ENCODE measurements at regions not wholly inside any gene's neighbourhood (a gene's known extent, or its start where the extent isn't known, plus 50 kb on each side); places are given as distances from the start of the nearest gene placed in this dataset.
"Not testable (repeated sequence)": the region's sequence is repeated elsewhere in the genome, so short reads cannot be mapped to it uniquely, and the experiment has no call there.

GRCh38 chr10:130932326-130933007 is 379.1 kb downstream of the TCERG1L start:
- Mint-ChIP-seq H3K36me3 (no peaks in the 10 kb centered on the region), H3K9me3 (peaks cover 2% of the 10 kb centered on the region), H3K4me3 (no peak overlapping the region), H3K4me1 (ENCODE audit: low read depth) (no peaks in the 10 kb centered on the region), H3K27ac (no peak overlapping the region), H3K27me3 (peaks cover 2% of the 10 kb centered on the region)
- no peak for DNase-seq
- intact Hi-C loops (cut with micrococcal nuclease) = no loop called here
- ChIA-PET CTCF (no interaction called here), POLR2A (no interaction called here)

DNA sequence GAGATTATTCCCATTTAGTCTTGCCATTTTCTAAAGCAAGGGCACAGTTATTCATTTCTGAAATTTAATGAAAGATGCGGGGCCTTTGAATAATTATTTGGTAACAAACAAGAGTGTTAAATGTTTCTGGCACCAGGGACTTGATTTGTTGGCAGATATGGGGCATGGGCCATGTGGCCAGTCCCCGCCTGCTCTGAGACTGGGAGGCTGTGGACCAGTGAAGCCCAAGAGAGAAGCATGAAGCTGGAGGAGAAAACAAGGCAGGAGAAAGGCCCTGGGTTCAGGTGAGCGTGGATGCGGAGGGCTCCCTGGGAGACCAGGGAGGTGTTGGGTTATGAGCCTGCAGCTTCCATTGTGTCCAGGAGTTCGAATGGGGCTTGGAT is 378.5 kb downstream of the TCERG1L start:
- Mint-ChIP-seq H3K4me3 (no peak overlapping the region), H3K27ac (no peak overlapping the region), H3K27me3 (peaks cover 2% of the 10 kb centered on the region), H3K4me1 (ENCODE audit: low read depth) (no peaks in the 10 kb centered on the region), H3K36me3 (no peaks in the 10 kb centered on the region), H3K9me3 (peaks cover 2% of the 10 kb centered on the region)
- DNase-seq = no peak
- intact Hi-C loops (cut with micrococcal nuclease) = no loop called here
- ChIA-PET POLR2A (no interaction called here), CTCF (no interaction called here)

GRCh38 chr10:130934293-130935127 is 377.0 kb downstream of the TCERG1L start:
- Mint-ChIP-seq H3K9me3 (peaks cover 2% of the 10 kb centered on the region), H3K36me3 (no peaks in the 10 kb centered on the region), H3K4me3 (no peak overlapping the region), H3K4me1 (ENCODE audit: low read depth) (no peaks in the 10 kb centered on the region), H3K27me3 (peaks cover 2% of the 10 kb centered on the region), H3K27ac (no peak overlapping the region)
- DNase-seq = no peak
- ChIA-PET POLR2A (no interaction called here), CTCF (no interaction called here)
- intact Hi-C loops (cut with micrococcal nuclease) = no loop called here

DNA sequence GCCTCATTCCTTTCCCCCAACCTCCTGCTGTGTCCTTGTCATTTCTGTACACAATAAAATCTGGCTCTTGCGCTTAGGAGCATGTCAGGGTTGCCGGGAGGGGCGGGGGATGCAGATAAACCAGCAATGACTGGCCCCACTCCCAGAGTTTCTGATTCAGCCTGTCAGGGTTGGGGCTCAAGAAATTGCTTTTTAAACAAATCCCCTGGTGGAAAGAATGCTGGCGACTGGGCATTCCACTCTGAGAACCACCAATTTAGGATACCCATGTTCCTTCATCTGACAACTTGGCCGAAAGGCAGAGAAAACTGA is 376.4 kb downstream of the TCERG1L start:
- POLR2A ChIA-PET = no interaction called here
- intact Hi-C loops (cut with micrococcal nuclease) = no loop called here
- H3K4me1 Mint-ChIP-seq (ENCODE audit: low read depth) = no peaks in the 10 kb centered on the region

DNA sequence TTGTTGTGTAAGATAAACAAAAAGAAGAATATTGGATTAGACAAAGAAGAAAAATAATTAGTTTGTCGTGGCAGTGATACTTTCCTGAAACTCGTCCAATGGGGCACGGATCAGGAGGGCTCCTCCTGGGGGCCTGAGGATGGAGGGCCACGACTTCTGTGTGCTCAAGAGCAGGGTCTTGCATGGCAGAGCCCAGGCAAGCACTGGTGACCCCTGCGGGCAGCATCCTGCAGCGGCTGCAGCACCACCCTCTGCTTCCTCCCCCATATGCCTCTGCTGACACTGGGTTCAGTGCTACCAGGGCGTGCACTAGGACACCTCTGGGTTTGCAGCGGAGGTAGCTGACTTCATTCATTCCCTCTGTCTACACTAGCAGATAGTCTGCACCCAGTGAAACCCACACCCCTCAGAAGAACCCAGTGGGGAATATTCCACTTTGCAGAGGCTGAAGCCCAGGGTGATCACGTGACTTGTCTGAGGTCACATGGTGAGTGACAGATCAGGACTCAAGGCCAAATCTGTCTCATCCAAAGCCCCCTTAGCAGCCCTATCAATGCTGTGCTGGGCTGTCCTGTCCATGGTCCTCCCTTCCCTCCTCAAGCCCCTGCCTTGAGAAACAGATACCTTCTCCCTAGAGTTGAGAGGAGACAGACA is 375.5 kb downstream of the TCERG1L start:
- H3K4me1 Mint-ChIP-seq (ENCODE audit: low read depth) = no peaks in the 10 kb centered on the region
- POLR2A ChIA-PET = no interaction called here

More for the DNA sequence above, 376.4 kb downstream of the TCERG1L start:
- Mint-ChIP-seq H3K27me3 (peaks cover 2% of the 10 kb centered on the region), H3K9me3 (peaks cover 2% of the 10 kb centered on the region), H3K27ac (no peak overlapping the region), H3K36me3 (no peaks in the 10 kb centered on the region), H3K4me3 (no peak overlapping the region)
- no peak for DNase-seq
- CTCF ChIA-PET = interaction anchor here (0.6 kb wide), 1 partner anchor 163 kb away, joined by 3 read pairs; no protein-coding TSS in a partner anchor

DNA sequence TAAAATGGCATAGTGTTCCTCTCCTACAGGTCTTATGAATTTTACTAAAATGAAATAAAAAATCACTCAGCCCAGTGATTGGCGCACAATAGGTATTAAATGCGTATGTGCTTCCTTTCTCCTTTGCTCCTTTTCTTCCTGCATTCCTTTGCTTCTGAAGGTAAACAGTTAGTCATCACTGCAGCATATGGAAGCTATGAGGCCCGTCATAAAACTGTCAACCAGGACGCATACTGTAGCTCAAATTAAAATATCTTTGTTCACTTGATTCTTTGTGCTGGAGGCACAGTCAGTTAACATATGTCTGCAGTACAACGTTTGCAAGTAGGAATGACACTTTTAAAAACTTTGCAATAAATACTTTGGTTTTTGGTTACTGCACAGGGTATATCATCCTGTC is 374.7 kb downstream of the TCERG1L start:
- H3K27me3 Mint-ChIP-seq = peaks cover 2% of the 10 kb centered on the region

More for the DNA sequence above, 375.5 kb downstream of the TCERG1L start:
- DNase-seq = no peak
- peaks cover 2% of the 10 kb centered on the region for H3K27me3 Mint-ChIP-seq
- no peaks in the 10 kb centered on the region for H3K9me3 Mint-ChIP-seq
- no peak overlapping the region for H3K4me3 Mint-ChIP-seq
- no peaks in the 10 kb centered on the region for H3K36me3 Mint-ChIP-seq
- H3K27ac Mint-ChIP-seq = no peak overlapping the region
- intact Hi-C loops (cut with micrococcal nuclease) = no loop called here
- CTCF ChIA-PET = interaction anchor here (0.6 kb wide), 1 partner anchor 162 kb away, joined by 3 read pairs; no protein-coding TSS in a partner anchor

GRCh38 chr10:130938051-130938450 is 373.5 kb downstream of the TCERG1L start:
- Mint-ChIP-seq H3K4me3 (no peak overlapping the region), H3K36me3 (no peaks in the 10 kb centered on the region), H3K4me1 (ENCODE audit: low read depth) (no peaks in the 10 kb centered on the region), H3K9me3 (no peaks in the 10 kb centered on the region), H3K27me3 (peaks cover 2% of the 10 kb centered on the region), H3K27ac (no peak overlapping the region)
- ChIA-PET POLR2A (no interaction called here), CTCF (no interaction called here)
- DNase-seq = no peak
- intact Hi-C loops (cut with micrococcal nuclease) = no loop called here

More for the DNA sequence above, 374.7 kb downstream of the TCERG1L start:
- POLR2A ChIA-PET = no interaction called here
- no peaks in the 10 kb centered on the region for H3K4me1 Mint-ChIP-seq (ENCODE audit: low read depth)
- H3K4me3 Mint-ChIP-seq = no peak overlapping the region
- no peak overlapping the region for H3K27ac Mint-ChIP-seq
- no peaks in the 10 kb centered on the region for H3K36me3 Mint-ChIP-seq
- no peak for DNase-seq
- CTCF ChIA-PET = no interaction called here
- no peaks in the 10 kb centered on the region for H3K9me3 Mint-ChIP-seq
- intact Hi-C loops (cut with micrococcal nuclease) = no loop called here

DNA sequence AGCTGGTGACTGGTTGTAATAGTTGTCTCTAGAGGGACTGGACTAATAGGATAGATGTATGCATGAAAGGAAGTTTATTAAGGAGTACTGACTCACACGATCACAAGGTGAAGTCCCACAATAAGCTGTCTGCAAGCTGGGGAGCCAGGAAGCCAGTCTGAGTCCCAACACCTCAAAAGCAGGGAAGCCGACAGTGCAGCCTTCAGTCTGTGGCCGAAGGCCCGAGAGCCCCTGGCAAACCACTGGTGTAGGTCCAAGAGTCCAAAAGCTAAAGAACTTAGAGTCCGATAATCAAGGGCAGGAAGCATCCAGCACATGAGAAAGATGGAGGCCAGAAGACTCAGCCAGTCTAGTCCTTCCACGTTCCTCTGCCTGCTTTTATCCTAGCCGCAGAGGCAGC is 372.6 kb downstream of the TCERG1L start:
- H3K4me3 Mint-ChIP-seq; H3K27ac Mint-ChIP-seq; H3K4me1 Mint-ChIP-seq (ENCODE audit: low read depth); DNase-seq; H3K36me3 Mint-ChIP-seq; CTCF ChIA-PET; H3K27me3 Mint-ChIP-seq; H3K9me3 Mint-ChIP-seq; POLR2A ChIA-PET; intact Hi-C loops (cut with micrococcal nuclease): not testable (repeated sequence)

- no peak for DNase-seq
- Mint-ChIP-seq H3K27me3 (no peaks in the 10 kb centered on the region), H3K9me3 (no peaks in the 10 kb centered on the region), H3K4me3 (no peak overlapping the region), H3K4me1 (ENCODE audit: low read depth) (no peaks in the 10 kb centered on the region), H3K36me3 (no peaks in the 10 kb centered on the region), H3K27ac (no peak overlapping the region)
- ChIA-PET CTCF (no interaction called here), POLR2A (no interaction called here)
- intact Hi-C loops (cut with micrococcal nuclease) = no loop called here
These were observed 369.6 kb downstream of the TCERG1L start for GRCh38 chr10:130941886-130942285.

- Mint-ChIP-seq H3K36me3 (no peaks in the 10 kb centered on the region), H3K27ac (no peak overlapping the region), H3K27me3 (no peaks in the 10 kb centered on the region), H3K4me1 (ENCODE audit: low read depth) (no peaks in the 10 kb centered on the region), H3K4me3 (no peak overlapping the region), H3K9me3 (peaks cover 4% of the 10 kb centered on the region)
- ChIA-PET CTCF (no interaction called here), POLR2A (no interaction called here)
- no peak for DNase-seq
- intact Hi-C loops (cut with micrococcal nuclease) = no loop called here
These were observed 359.4 kb downstream of the TCERG1L start for GRCh38 chr10:130952086-130952485.

DNA sequence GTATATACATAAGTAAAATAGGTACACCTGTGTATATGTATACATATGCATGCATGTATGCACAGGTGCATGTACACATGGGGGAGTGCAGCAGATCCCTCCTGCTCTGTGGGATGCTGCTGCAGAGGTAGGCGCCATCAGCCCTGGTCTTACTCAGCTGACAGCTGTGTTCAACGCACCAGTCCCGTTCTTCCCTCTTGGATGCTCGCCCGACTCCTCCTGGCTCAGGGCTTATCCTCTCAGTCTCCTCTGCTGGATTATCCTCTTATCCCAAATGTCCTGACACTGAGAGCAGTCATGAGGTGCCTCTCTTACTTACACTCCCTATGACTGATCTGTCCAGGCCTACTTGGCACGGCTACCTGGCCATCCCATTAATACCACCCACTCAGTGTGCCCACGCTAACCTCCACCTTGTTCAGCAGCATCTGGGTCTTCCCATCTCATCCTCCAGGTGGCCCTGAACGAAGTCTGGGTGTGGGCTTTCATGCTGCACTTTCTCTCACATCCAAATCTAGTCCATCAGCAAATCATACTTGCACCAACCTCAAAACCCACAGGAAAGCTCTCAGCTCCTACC is 357.1 kb downstream of the TCERG1L start:
- peaks cover 4% of the 10 kb centered on the region for H3K9me3 Mint-ChIP-seq
- POLR2A ChIA-PET = no interaction called here
- no peak overlapping the region for H3K27ac Mint-ChIP-seq
- H3K27me3 Mint-ChIP-seq = no peaks in the 10 kb centered on the region
- H3K4me1 Mint-ChIP-seq (ENCODE audit: low read depth) = no peaks in the 10 kb centered on the region
- no peaks in the 10 kb centered on the region for H3K36me3 Mint-ChIP-seq
- no peak overlapping the region for H3K4me3 Mint-ChIP-seq
- no peak for DNase-seq
- CTCF ChIA-PET = no interaction called here
- intact Hi-C loops (cut with micrococcal nuclease) = no loop called here

- no peak overlapping the region for H3K27ac Mint-ChIP-seq
- H3K9me3 Mint-ChIP-seq = peaks cover 4% of the 10 kb centered on the region
- intact Hi-C loops (cut with micrococcal nuclease) = no loop called here
- CTCF ChIA-PET = no interaction called here
- DNase-seq = no peak
- no peaks in the 10 kb centered on the region for H3K36me3 Mint-ChIP-seq
- H3K4me1 Mint-ChIP-seq (ENCODE audit: low read depth) = no peaks in the 10 kb centered on the region
- POLR2A ChIA-PET = no interaction called here
- no peak overlapping the region for H3K4me3 Mint-ChIP-seq
- no peaks in the 10 kb centered on the region for H3K27me3 Mint-ChIP-seq
These were observed 355.3 kb downstream of the TCERG1L start for GRCh38 chr10:130956251-130956650.
